ENCODE measurements at regions not wholly inside any gene's neighbourhood (a gene's known extent, or its start where the extent isn't known, plus 50 kb on each side); places are given as distances from the start of the nearest gene placed in this dataset.

DNA sequence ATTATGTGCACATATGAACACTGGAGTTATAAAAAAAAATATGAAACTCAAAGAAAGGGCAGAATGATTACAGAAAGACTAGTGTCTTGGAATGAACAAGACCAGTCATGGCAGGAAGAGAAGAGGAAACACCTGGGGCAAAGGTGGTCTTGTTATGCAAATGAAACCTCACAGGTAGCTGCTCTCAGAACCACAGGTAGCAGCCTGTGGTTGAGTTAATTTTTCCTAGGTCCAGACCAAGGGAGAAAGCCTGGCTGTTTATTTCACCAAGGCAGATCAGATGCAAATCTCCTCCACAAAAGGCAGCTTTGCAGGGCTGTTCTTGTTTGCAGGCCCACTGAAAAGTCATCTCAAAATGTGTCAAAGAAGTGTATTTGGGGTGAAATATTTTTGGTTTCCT, 785.8 kb downstream of the RNF144A start:
- H4K91ac ChIP-seq (ENCODE audit: low read depth, low read length), result no peak overlapping the region
- DNase-seq, result no peak

DNA sequence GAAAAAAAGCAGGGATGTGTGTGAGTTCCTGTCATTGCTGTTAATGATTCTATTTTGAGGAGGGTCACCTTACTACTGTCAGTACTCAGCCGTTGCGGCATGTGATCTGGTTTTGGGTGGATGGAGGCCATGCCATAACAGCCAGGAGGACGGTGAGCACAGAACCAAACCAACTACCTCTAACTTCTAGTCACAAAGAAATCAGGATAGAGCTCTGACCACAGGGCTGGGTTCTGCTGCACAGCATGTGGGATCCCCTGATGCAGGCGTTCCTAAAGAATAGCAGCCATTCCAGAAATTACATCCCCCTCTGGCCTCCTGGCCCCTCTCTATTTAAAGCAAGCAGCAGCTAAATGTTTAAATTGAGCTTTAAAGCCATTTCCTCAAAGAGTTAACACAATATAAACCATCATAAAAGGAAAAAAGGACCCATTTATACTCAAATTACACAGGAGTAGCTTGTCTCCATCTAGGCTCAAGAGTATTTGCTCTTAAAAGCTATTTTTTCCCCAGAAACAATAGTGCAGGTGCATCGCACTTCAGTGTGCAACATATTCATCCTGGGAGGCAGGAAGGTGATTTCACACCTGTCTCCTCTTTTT, 786.4 kb downstream of the RNF144A start:
- WGBS (ENCODE audit: extremely low coverage, insufficient coverage, insufficient read length), result no CpG with 5 or more reads among the region's 5 CpGs
- H4K12ac ChIP-seq (ENCODE audit: low read depth, low read length), result no peak overlapping the region
- H4K91ac ChIP-seq (ENCODE audit: low read depth, low read length), result no peak overlapping the region

More for the DNA sequence above, 785.8 kb downstream of the RNF144A start:
- Histone ChIP-seq H3K4me2 (ENCODE audit: low read length) (no peak overlapping the region), H2AK5ac (ENCODE audit: low read length) (no peak overlapping the region), H3K79me2 (ENCODE audit: control insufficient read depth, insufficient read depth, low read length, poor library complexity) (no peaks in the 10 kb centered on the region), H2BK12ac (ENCODE audit: low read length) (no peak overlapping the region), H3K27ac (ENCODE audit: low read depth, low read length) (no peak overlapping the region), H3K9me3 (ENCODE audit: insufficient read depth, low read depth, low read length) (no peaks in the 10 kb centered on the region), H3K4me3 (ENCODE audit: low read depth, low read length) (no peak overlapping the region), H3K4me1 (ENCODE audit: control insufficient read depth in 1 of 2, insufficient read depth in 2 of 2, low read length in 2 of 2) (peaks cover 0 to 4% of the 10 kb centered on the region in 2 experiments), H2BK120ac (ENCODE audit: insufficient read depth, low read length, poor library complexity) (no peak overlapping the region), H4K8ac (ENCODE audit: low read depth, low read length) (no peak overlapping the region), H3K14ac (ENCODE audit: low read length) (no peak overlapping the region), H3K4ac (ENCODE audit: low read depth, low read length) (no peak overlapping the region), H3K18ac (ENCODE audit: low read length) (no peak overlapping the region), H3K23ac (ENCODE audit: low read length) (no peak overlapping the region), H2AFZ (ENCODE audit: insufficient read depth, low read length, poor library complexity) (no peak overlapping the region), H4K12ac (ENCODE audit: low read depth, low read length) (no peak overlapping the region), H2BK5ac (ENCODE audit: low read depth, low read length, poor library complexity) (no peak overlapping the region), H3K36me3 (ENCODE audit: control insufficient read depth in 1 of 2, insufficient read depth in 2 of 2, low read length in 2 of 2) (no peaks in the 10 kb centered on the region), H3K27me3 (ENCODE audit: insufficient read depth, low read length) (no peaks in the 10 kb centered on the region), H3K9ac (ENCODE audit: low read length) (no peak overlapping the region), H3K79me1 (ENCODE audit: low read length) (no peaks in the 10 kb centered on the region)

DNA sequence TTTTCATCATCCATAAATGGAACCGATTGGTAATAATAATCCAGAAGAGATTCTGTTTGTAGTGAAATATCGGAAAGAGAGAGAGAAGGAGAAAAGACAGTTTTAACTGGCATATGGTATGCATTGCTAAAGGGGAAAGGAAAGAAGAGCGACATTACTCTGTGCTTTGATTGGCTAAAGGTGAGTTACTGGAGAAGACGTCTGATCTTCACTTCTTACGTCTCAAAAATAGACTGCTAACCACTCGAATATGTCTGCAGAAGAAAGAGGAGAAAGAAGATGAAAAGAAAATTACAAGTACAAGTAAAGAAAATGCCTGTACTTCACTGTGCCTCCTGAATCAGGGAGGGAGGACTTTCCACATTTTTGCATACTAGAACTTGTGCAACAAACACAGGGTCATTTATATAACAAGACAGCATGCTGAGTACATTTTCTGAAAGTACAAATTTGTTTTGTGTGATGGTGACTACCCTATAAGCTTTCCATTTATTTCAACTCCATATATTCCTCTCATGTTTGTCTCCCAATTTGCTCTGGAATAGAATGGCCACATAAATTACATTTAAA, 787.2 kb downstream of the RNF144A start:
- no CpG with 5 or more reads among the region's 6 CpGs for WGBS (ENCODE audit: extremely low coverage, insufficient coverage, insufficient read length)

More for the DNA sequence above, 786.4 kb downstream of the RNF144A start:
- no peaks in the 10 kb centered on the region for H3K9me3 ChIP-seq (ENCODE audit: insufficient read depth, low read depth, low read length)
- H4K8ac ChIP-seq (ENCODE audit: low read depth, low read length), result no peak overlapping the region
- peaks cover 0 to 4% of the 10 kb centered on the region in 2 experiments for H3K4me1 ChIP-seq (ENCODE audit: control insufficient read depth in 1 of 2, insufficient read depth in 2 of 2, low read length in 2 of 2)
- no peak overlapping the region for H3K4me3 ChIP-seq (ENCODE audit: low read depth, low read length)
- no peak overlapping the region for H2BK5ac ChIP-seq (ENCODE audit: low read depth, low read length, poor library complexity)
- H3K27ac ChIP-seq (ENCODE audit: low read depth, low read length), result no peak overlapping the region
- no peak overlapping the region for H3K9ac ChIP-seq (ENCODE audit: low read length)
- H3K36me3 ChIP-seq (ENCODE audit: control insufficient read depth in 1 of 2, insufficient read depth in 2 of 2, low read length in 2 of 2), result no peaks in the 10 kb centered on the region
- no peaks in the 10 kb centered on the region for H3K79me1 ChIP-seq (ENCODE audit: low read length)
- DNase-seq, result no peak
- no peak overlapping the region for H3K4me2 ChIP-seq (ENCODE audit: low read length)
- H3K79me2 ChIP-seq (ENCODE audit: control insufficient read depth, insufficient read depth, low read length, poor library complexity), result no peaks in the 10 kb centered on the region
- H2AFZ ChIP-seq (ENCODE audit: insufficient read depth, low read length, poor library complexity), result no peak overlapping the region
- no peak overlapping the region for H3K14ac ChIP-seq (ENCODE audit: low read length)
- no peak overlapping the region for H2AK5ac ChIP-seq (ENCODE audit: low read length)
- H3K4ac ChIP-seq (ENCODE audit: low read depth, low read length), result no peak overlapping the region
- H3K27me3 ChIP-seq (ENCODE audit: insufficient read depth, low read length), result no peaks in the 10 kb centered on the region
- H3K23ac ChIP-seq (ENCODE audit: low read length), result no peak overlapping the region
- no peak overlapping the region for H2BK12ac ChIP-seq (ENCODE audit: low read length)
- H2BK120ac ChIP-seq (ENCODE audit: insufficient read depth, low read length, poor library complexity), result no peak overlapping the region
- H3K18ac ChIP-seq (ENCODE audit: low read length), result no peak overlapping the region

GRCh38 chr2:7706791-7707190, 789.6 kb downstream of the RNF144A start:
- Histone ChIP-seq H2BK120ac (ENCODE audit: insufficient read depth, low read length, poor library complexity) (no peak overlapping the region), H3K4me2 (ENCODE audit: low read length) (no peak overlapping the region), H4K12ac (ENCODE audit: low read depth, low read length) (no peak overlapping the region), H3K36me3 (ENCODE audit: control insufficient read depth in 1 of 2, insufficient read depth in 2 of 2, low read length in 2 of 2) (no peaks in the 10 kb centered on the region), H4K8ac (ENCODE audit: low read depth, low read length) (no peak overlapping the region), H3K4me3 (ENCODE audit: low read depth, low read length) (no peak overlapping the region), H2AFZ (ENCODE audit: insufficient read depth, low read length, poor library complexity) (no peak overlapping the region), H3K14ac (ENCODE audit: low read length) (no peak overlapping the region), H3K27me3 (ENCODE audit: insufficient read depth, low read length) (no peaks in the 10 kb centered on the region), H3K79me1 (ENCODE audit: low read length) (no peaks in the 10 kb centered on the region), H3K4me1 (ENCODE audit: control insufficient read depth in 1 of 2, insufficient read depth in 2 of 2, low read length in 2 of 2) (peaks cover 0 to 4% of the 10 kb centered on the region in 2 experiments), H4K91ac (ENCODE audit: low read depth, low read length) (no peak overlapping the region), H3K79me2 (ENCODE audit: control insufficient read depth, insufficient read depth, low read length, poor library complexity) (no peaks in the 10 kb centered on the region), H3K18ac (ENCODE audit: low read length) (no peak overlapping the region), H3K9ac (ENCODE audit: low read length) (no peak overlapping the region), H2AK5ac (ENCODE audit: low read length) (no peak overlapping the region), H3K4ac (ENCODE audit: low read depth, low read length) (no peak overlapping the region), H3K27ac (ENCODE audit: low read depth, low read length) (no peak overlapping the region), H2BK5ac (ENCODE audit: low read depth, low read length, poor library complexity) (no peak overlapping the region), H3K9me3 (ENCODE audit: insufficient read depth, low read depth, low read length) (no peaks in the 10 kb centered on the region), H2BK12ac (ENCODE audit: low read length) (no peak overlapping the region), H3K23ac (ENCODE audit: low read length) (no peak overlapping the region)
- DNase-seq, result no peak
- WGBS (ENCODE audit: extremely low coverage, insufficient coverage, insufficient read length), result no CpG with 5 or more reads among the region's 2 CpGs

More for the DNA sequence above, 787.2 kb downstream of the RNF144A start:
- Histone ChIP-seq H3K18ac (ENCODE audit: low read length) (no peak overlapping the region), H2AK5ac (ENCODE audit: low read length) (no peak overlapping the region), H3K9ac (ENCODE audit: low read length) (no peak overlapping the region), H3K9me3 (ENCODE audit: insufficient read depth, low read depth, low read length) (no peaks in the 10 kb centered on the region), H4K91ac (ENCODE audit: low read depth, low read length) (no peak overlapping the region), H2BK120ac (ENCODE audit: insufficient read depth, low read length, poor library complexity) (no peak overlapping the region), H3K79me2 (ENCODE audit: control insufficient read depth, insufficient read depth, low read length, poor library complexity) (no peaks in the 10 kb centered on the region), H3K79me1 (ENCODE audit: low read length) (no peaks in the 10 kb centered on the region), H3K4me2 (ENCODE audit: low read length) (no peak overlapping the region), H4K8ac (ENCODE audit: low read depth, low read length) (no peak overlapping the region), H3K27ac (ENCODE audit: low read depth, low read length) (no peak overlapping the region), H4K12ac (ENCODE audit: low read depth, low read length) (no peak overlapping the region), H2BK12ac (ENCODE audit: low read length) (no peak overlapping the region), H3K27me3 (ENCODE audit: insufficient read depth, low read length) (no peaks in the 10 kb centered on the region), H3K4me3 (ENCODE audit: low read depth, low read length) (no peak overlapping the region), H3K36me3 (ENCODE audit: control insufficient read depth in 1 of 2, insufficient read depth in 2 of 2, low read length in 2 of 2) (no peaks in the 10 kb centered on the region), H3K14ac (ENCODE audit: low read length) (no peak overlapping the region), H2AFZ (ENCODE audit: insufficient read depth, low read length, poor library complexity) (no peak overlapping the region), H3K4me1 (ENCODE audit: control insufficient read depth in 1 of 2, insufficient read depth in 2 of 2, low read length in 2 of 2) (peaks cover 0 to 4% of the 10 kb centered on the region in 2 experiments), H3K4ac (ENCODE audit: low read depth, low read length) (no peak overlapping the region), H2BK5ac (ENCODE audit: low read depth, low read length, poor library complexity) (no peak overlapping the region), H3K23ac (ENCODE audit: low read length) (no peak overlapping the region)
- no peak for DNase-seq

Data from trophoblast cell (in vitro differentiated cells and primary cell).